ENCODE measurements at regions not wholly inside any gene's neighbourhood (a gene's known extent, or its start where the extent isn't known, plus 50 kb on each side); places are given as distances from the start of the nearest gene placed in this dataset.

DNA sequence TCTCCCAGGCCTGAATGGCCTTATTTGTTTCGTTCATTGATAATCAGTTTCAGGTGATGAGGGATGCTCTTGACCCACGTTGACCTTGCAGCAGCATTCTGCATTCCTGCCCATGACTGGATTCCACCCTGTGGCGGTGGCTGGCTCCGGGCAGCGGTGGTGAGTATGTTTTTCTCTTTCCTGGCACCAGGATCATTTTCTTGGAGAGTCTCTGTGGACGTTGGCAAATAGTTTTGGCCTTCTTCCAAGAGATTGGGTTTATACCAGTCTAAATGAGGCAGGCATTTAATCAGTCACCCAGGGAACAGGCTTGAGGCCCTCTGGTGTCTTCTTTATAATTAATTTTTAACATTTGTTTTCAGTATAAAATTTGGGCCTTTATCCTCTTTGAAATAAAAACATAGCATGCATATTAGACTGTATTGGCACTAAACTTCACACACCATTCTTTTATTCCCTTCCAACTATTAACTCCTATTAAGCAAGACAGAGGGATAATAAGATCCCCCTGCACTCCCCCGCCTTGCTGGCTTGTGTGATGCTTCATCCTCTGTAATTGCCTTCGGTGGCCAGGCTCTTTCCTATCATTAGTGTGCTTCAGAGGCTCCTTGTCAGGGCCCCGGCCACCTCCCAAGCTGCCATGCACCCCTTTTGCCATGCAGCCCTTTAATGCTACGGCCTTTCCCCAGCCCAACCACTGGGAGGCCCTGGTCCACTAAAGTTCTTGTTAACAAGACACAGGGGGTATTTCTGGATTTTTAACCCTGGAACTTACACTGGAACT lies 176.2 kb upstream of the TOPAZ1 start:
- no peak for DNase-seq

DNA sequence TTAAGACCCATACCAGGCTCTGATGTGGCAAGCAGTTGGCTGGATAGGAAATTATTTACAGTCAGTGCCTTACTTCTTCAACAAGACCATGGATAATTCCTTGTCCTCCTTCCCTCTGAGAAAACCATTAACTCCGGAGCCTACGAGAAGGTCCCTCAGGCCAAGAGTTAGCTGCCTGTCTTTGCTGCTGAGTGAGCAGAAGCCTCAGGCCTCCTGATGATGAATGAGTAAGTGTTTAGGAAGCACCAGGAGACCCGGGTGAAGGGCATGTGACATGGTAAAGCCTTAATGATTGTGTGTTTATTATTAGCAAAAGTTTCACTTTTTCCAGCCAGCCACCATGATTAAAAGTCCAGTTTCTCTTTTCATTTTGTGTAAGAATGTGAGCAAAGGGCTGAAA lies 174.9 kb upstream of the TOPAZ1 start:
- no peak for DNase-seq

DNA sequence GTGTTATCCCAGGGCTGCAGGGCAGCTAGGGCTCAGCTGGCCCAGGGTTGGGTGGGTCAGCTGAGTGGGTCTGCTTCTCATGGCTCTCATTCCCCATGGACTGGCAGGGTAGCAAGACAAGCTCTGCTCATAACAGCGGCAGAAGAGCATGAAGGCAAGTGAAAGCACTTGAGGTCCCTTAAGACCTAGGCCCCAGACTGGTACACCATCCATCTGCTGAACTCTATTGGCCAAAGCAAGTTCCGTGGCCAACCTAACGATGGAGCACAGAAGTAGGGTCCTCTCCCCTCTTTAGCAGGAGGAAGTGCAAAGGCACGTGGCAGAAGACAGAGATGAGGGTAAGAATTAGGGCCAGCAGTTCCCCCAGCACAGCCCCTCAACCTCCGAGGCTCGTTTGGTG lies 174.3 kb upstream of the TOPAZ1 start:
- DNase-seq = no peak

DNA sequence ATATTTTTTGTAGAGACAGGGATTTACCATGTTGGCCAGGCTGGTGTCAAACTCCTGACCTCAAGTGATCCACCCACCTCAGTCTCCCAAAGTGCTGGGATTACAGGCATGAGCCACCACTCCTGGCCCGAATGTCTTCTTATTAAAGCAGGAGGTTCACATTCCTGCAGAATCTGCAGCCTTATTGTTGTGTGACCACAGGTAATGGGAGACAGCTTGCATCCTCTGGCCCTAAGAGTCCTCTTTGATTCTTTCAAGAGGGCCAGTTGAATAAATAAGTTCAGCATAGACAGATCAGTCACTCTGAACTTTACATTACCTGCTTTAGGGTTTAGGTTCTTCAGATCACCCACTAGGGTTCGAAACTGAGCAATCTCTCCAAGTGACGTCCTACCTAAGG lies 172.9 kb upstream of the TOPAZ1 start:
- DNase-seq = no peak

DNA sequence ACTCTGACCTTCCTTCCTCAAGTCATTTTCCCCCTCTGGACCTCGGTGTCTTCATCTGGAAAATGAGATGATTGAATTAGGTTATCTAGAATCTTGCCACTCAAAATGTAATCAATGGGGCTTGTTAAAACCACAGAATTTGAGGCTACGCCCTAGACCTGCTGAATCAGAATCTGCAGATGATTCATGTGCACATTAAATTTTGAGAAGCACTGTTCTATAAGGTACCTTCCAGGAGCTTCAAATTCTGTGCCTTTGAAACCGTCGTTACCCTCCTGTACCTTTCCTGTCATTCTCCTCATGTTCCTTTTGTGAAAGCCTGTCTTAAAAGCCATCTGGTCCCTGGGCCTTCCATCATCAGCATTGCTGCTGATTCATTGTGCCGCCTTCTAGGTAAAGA lies 172.4 kb upstream of the TOPAZ1 start:
- DNase-seq = no peak

DNA sequence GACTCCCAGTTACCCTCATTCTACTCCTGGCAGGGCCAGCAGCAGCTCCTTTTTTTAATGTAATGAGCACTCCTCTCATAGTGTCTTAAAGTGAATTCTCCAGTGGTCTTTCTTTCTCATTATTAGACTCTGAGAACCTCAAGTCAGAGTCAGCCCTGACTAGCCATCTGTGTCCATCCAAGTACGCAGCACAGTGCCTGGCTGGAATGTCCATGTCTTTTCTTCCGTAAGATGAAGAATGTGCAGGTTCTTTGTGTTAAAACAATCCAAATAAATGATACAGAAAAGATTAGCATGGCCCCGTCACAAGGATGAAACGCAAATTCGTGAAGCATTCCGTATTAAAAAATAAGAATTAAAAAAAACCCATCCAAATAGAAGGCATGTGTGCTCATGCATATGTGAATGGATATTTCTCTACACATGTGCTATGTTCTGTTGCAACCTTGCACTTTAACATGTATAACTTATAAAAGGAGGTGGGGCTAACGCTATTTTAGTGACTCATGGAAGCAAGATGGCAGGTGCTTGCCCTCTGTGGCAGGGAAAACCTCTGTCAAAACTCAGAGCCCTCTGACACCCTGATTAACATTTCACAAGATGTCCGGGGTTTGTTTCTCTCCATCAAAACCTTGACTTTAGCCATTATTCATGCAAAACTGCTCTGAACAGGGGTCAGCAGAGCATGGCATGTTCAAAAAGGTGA lies 170.7 kb upstream of the TOPAZ1 start:
- DNase-seq = no peak

DNA sequence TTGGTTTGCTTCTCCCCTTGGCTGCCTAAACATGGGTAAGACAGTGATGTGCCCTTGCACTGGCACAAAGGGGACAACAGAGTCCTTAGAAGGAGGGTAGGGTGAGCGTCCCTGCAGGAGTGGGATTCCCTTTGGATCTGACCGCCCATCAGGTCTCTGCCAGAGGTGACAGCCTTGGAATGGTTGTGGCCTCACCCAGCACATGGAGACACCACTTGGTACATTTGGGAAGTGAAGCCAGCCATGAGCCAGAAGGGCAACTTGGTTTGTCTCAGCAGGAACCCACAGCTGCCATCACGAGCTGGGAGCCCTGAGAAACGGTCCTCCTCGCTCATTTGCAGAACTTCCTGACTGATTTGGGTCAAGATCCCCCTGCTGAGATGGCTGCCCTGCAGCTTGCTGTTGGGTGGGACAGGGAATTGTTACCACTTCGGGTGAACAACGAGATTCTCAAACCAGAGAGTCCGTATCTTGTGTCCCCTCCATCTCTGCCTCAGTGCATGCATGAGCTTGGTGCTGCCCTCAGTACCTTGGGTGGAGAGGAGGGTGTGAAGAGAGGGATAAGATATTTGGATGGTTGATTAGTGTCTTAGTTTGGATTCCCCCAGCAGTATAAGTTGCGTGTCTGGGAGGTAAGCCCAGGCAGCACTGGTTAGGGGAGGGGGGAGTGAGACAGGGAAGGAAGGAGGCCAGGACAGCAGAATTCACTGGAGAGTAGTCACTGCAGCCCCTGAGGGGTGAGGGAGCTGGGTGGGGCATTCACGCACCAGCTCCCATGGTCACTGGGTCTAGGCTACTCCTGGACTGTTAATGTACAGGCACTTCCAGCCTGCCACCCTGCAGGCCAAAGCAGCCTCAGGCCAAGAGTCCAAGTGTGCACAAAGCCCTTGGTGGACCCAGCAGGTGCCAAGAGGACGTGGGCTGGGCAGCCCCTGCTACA lies 168.8 kb upstream of the TOPAZ1 start:
- no peak for DNase-seq

DNA sequence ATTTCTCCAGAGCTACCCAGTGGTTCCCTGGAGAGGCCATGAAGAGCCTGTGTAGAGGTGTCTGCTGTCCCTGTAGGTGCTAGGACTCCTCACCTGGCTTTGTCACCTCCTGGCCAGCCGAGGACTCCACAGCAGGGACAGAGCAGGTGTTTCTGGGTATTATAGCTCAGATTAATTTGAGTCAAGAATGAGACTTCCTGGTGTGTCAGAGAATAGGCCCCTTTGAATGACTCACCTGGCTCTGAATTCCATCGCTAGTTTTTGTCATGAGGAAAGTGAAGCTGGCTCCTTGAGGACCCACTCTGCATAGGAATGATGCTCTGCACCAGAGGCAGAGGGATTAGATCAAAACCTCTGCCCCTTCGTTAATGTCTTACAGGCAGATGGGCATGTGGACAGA lies 167.5 kb upstream of the TOPAZ1 start:
- DNase-seq = no peak

DNA sequence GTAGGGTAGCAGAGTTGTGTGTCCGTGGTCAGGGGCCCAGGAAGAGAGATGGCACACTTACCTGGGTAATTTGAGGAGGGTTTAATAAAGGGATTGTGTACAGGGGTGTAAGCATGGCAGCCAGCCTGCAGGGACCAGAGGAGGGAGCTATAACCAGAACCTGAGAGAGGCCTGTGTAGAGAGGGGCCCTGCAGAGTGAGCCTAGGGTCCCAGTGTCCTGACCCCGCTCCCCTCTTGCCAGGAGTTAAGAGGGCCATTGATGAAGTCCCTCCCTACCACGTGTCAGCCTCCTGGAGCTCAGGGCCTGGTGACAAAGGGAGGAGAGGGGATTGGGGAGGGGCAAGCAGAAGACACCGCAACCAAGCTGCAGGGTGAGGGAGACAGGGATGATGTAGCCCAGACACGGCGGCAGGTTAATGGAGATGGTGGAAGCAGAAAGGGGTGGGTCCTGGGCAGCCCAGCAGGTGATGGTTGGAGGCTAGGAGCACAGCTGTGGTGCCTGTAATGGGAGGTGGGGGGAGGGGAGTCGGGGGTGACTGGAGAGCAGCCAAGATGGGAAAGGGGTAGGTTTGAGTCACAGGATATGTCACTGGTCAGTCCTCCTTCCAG lies 165.4 kb upstream of the TOPAZ1 start:
- DNase-seq = no peak

DNA sequence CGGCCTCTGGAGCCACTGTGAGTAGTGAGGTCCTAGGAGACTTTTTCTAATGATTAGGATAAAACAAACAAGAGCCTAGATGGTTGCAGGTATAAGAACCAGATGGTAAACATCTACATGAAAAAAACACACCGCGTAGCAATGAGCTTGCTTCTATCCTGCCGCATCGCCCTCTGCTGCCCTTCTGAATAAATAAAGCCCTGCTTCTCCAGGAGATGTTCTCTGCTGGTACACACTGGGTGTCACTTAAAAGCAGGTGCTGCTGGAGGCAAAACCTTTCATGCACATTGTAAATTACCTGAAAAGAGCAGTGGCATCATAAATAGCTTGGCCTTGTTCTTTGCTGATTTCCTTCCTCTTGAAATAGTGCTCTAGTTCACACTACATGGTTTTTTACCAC lies 164.4 kb upstream of the TOPAZ1 start:
- no peak for DNase-seq

DNA sequence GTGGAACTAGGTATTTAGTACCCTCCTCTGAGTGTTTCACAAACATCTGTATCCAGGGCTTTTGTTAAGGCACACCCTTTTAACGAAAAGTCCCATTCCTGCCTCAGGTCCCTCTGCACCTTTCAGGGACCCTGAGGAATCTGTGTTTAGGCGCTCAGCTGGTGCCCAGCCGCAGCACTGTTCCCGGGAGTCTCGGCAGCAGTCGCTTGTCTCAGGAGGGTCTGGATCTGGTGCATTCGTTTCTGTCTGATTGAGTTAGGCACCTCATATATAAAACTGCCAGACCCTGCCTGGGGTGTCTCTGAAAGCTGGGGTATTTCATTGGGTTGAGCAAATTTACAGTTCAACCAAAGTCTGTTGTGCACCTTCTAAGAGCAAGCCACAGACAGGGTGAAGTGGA lies 162.8 kb upstream of the TOPAZ1 start:
- DNase-seq = no peak

DNA sequence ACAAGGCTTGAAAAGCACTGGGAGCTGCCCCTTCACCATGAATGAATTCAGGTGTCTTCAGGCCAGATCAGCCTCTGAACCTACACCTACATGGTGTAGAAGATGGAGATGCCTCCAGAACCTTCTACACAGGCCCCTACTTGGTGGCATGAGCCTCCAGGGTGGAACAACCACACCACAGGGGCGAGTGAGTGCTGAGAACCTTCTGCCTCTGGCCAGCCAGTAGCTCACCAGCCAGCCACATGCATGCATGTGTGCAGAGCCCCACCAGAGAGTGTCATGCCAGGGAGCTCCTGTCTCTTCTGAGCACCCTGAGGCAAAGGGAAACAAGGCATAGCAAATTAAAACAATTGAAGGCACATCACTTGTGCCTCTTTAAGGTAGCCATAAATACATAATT lies 161.8 kb upstream of the TOPAZ1 start:
- DNase-seq = no peak

DNA sequence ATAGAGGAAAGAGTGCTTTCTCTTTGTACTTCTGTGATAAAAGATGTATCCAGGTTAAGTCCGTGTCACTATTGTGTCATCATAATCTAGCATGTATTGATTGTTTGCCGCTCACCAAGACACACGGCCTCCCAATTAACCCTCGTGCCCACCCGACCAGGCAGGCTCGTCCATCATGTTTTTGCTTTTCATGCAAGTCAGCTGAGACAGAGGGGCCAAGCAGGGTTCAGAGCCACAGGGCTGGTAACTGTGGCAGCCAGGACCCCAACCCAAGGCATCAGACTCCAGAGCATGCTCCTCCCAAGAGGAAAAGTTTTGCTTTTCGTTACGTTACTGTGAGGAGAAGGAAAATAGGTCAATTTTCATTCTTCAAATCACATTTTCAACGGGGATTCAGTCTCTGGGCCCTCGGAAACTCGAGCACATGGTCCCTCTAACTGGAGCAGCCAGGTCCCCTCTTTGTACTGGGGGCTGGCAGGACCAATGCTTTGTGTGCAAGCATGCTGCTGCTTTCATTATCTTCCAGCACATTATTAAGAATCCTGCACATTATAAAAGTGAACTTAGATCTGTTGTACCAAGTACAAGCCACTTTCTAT lies 161.1 kb upstream of the TOPAZ1 start:
- DNase-seq = no peak

DNA sequence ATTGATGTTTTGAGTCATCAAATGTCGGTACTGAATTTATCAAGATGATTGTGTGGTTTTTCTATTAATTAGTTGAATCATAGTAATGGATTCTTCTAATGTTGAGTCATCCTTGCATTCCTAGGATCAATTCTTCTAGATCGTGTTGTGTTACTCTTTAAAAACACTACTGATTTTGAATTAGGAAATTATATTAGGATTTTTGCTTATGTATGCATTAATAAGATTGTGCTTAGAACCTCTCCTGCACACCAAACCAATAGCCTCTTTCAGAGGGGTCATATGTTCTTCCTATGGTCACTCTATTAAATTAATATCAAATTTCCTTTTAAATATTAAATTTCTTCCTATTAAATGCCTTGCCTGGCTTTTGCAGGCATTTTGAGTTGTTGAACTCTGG lies 151.7 kb upstream of the TOPAZ1 start:
- no peak for DNase-seq

DNA sequence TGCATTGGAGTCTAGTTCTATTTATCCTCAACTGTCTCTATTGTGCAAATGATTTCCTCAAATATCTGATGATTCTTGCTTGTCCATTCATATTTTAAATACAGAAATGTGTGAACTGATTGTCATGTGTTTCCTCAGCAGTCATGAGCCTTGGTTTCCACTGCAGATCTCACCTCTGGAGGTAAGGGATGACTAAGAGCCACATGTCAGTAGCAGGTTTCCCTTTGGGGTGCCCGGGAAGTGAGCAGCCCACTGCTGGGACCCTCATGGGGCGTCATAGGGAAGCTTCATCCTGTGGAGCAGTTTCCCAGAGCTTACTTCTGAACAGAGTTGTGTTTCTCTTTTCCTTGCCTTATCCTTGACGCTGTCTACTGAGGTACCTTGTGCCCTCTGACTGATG lies 149.2 kb upstream of the TOPAZ1 start:
- no peak for DNase-seq

DNA sequence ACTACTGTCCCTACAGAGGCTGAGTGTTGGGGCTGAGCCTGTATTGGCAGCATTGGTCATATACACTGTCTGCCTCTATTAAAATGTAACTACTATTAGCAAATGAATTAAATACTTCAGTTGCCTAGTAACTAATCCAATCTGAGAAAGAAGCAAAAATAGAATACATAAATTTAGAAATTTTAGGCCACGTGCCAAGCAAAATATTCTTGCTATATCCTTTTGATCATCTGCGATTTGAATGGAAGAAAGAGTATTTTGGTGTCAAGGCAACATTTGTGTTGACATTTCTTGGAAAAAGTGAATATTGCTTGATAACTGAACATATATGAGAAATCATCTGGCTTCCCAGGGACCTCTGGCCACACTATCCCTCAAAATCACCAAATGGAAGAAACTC lies 148.2 kb upstream of the TOPAZ1 start:
- no peak for DNase-seq

DNA sequence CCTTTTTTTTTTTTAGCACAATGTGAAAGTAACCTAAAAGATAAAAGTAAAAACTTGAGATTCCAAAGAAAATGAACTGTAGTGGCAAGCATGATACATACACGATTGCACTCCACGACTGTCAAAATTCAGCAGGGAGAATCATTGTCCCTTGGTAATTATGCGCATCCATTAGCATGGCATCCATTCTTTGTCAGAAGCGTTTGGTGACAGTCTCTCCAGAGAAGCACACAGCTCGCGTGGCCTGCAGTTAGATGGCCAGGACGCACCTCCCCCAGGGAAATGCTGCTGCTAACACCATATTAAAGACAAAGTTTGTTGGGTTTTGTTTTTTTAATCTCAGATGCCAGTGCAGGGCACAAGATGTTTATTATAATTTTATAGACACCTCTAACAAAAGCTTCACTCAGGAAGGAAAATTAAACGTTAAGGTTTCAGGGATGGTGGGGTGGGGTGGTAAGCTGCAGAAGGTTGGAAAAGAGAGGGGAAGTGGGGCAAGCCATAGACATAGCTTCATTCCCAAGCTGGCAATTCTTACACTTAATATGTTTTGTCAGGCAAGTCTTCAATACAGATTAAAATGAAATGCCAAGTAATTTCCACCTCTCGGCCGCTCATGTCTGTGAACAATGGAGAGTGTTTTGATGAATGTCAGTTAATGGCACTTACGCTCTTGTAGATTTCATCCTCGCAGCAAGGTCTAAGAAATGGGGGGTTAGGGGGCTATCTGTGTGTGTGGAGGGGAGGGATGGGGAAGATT lies 142.8 kb upstream of the TOPAZ1 start:
- DNase-seq = no peak

DNA sequence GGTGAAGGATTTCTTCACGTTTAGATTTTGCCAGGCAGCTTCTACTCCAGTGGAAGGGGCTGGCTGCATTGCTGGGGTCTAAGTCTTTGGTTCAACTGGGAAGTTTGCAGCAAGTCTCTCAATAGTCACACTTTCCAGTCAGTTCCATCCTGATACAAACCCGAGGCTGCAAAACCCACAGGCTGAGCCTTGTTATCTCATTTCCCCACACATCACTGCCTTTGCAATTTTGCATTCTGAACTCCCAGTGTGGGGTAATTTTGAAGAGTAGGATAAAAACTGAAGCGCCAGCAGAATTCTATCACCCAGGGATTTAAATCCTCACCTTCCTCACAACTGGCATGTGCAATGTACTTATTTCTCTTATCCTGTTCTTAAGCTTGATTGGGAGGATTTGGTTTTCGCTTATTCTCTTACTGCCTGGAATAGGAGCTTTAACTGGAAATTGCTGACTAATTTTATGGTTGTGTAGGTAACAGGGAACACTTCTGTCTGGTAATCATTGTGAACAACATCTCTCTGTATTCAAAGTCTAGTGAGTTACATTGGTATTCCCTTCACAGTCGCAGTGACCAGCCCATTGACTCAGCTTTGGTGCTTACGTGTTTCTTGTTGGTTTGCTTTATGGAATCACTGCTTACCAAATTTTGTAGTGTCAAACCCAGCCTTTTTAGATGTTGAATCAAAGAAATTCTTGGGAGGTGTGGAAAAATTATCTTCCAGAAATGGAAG lies 142.0 kb upstream of the TOPAZ1 start:
- DNase-seq = no peak

DNA sequence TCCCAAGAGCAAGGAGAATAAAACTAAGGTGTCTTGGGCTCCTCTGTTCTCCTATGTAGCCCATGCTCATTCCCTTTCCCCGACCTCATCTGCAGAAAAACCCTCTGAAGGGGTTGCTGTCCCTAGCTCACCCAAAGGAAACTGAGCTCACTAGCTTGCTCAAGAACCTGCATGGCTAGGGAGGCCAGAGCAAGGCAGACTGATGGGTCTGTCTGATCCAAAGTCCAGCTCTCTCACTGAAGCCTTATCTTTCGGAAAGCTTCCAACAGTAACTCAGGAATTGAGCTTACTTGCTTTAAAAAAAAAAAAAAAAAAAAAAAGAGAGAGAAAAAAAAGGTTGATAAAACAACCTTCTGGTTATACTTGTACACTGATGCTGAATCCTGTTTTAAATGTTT lies 141.4 kb upstream of the TOPAZ1 start:
- no peak for DNase-seq

DNA sequence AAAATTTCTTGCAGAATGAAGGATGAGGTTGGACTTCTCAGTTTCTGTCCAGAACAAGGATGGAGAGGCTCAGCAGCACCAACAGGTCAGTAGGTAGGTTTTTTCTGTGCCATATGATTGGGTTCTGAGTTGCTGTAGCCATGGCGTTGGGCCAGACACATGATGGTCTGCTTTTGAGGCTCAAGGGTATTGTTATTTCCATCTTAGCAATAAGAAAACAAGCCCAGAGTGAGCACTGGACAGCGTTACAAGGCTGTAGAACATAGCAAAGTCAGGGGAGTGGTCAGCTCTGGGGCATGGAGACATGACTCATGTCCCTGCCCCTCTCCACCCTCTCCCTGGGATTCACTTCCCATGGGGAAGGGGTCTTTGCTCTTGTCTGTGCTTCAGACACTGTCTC lies 137.6 kb upstream of the TOPAZ1 start:
- no peak for DNase-seq

DNA sequence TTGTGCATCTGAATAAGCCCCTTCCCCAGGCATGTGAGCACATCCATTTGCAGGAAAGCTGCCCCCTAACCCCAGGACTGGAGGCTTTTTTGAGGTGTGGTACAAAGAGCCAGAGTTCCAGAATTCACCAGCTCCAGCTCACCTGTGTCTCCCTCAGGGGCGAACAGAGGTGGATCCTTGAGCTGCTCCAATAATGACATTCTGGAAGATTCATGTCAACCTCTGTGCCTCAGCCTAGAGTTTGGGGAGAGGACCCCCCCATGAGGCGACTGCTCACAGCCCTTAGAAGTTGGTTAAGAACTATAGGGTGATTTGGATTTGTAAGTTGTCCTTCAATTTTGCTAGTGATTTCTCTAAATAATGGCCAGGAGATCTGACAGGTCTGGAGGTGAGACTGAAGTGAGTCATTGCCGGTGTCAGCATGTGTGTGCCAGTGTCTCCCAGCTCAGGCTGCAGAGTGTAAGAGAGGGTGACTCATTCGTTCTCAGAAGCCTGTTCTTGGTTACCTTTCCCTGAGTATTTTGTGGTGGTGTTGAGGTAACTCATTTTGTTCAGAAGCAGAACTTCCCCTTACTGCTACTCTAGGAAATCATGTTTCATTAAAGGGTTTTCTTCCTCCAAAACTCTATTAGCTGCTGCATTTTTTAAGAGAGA lies 136.9 kb upstream of the TOPAZ1 start:
- no peak for DNase-seq
